ENCODE measurements at regions not wholly inside any gene's neighbourhood (a gene's known extent, or its start where the extent isn't known, plus 50 kb on each side); places are given as distances from the start of the nearest gene placed in this dataset.

- TF ChIP-seq SUZ12 (IDR thresholded peaks at IDR 0.05) (no peak), HDGF (IDR thresholded peaks at IDR 0.05; ENCODE audit: borderline replicate concordance) (no peak), L3MBTL2 (conservative IDR thresholded peaks at IDR 0.05) (no peak), FOXA1 (IDR thresholded peaks at IDR 0.05) (no peak), ARNT (IDR thresholded peaks at IDR 0.05) (no peak), ELF4 (IDR thresholded peaks at IDR 0.05) (no peak), PKNOX1 (IDR thresholded peaks at IDR 0.05) (no peak), SP1 (IDR thresholded peaks at IDR 0.05) (no peak), CTBP1 (IDR thresholded peaks at IDR 0.05; ENCODE audit: borderline replicate concordance) (no peak), FOXM1 (IDR thresholded peaks at IDR 0.05; ENCODE audit: borderline replicate concordance) (no peak), ZNF384 (IDR thresholded peaks at IDR 0.05) (no peak), LEF1 (IDR thresholded peaks at IDR 0.05; ENCODE audit: borderline replicate concordance) (no peak), TARDBP (IDR thresholded peaks at IDR 0.05) (no peak), NFRKB (IDR thresholded peaks at IDR 0.05) (no peak), FOXK2 (IDR thresholded peaks at IDR 0.05) (no peak), BHLHE40 (IDR thresholded peaks at IDR 0.05; ENCODE audit: borderline replicate concordance) (no peak)
- no peak for DNase-seq (ENCODE audit: extremely low spot score)
- CTCF ChIA-PET: interaction anchor here (0.5 kb wide), 1 partner anchor 68 kb away, joined by 3 read pairs; no protein-coding TSS in a partner anchor
- POLR2A ChIA-PET: no interaction called here
These were observed 51.7 kb upstream of the NFIB start for GRCh38 chr9:14365670-14366069.

Data from HEK293T (cell line).